GM23338 (cell line): ENCODE measurements at regions not wholly inside any gene's neighbourhood (a gene's known extent, or its start where the extent isn't known, plus 50 kb on each side); places are given as distances from the start of the nearest gene placed in this dataset.

Source experiments
- ATAC-seq: fragments of 200-7000 bp; cut with Tn5 transposase; 3 replicates; pipeline ENCODE4 v1.9.1; 2020
- DNase-seq: peaks from one replicate; pipeline ENCODE4 v3.0.0-alpha.2; 2015; ENCODE audit warnings: low spot score
- H2AFZ ChIP-seq: fragments of 200-600 bp; sonication (generic); 2 replicates; pipeline ENCODE4 v1.8.0; 2016; ENCODE audit warnings: antibody characterized with exemption, mild to moderate bottlenecking, moderate library complexity
- H3F3A ChIP-seq: fragments of 200-600 bp; sonication (generic); replicated peaks from 2 replicates; pipeline ENCODE4 v1.8.0; 2017; ENCODE audit warnings: antibody characterized with exemption, mixed run types, low read depth
- H3K27ac ChIP-seq: fragments of 200-600 bp; sonication (generic); 2 replicates; pipeline ENCODE4 v1.6.1; 2016; ENCODE audit warnings: low read depth
- H3K27me3 ChIP-seq: fragments of 200-600 bp; sonication (generic); 2 replicates; pipeline ENCODE4 v1.8.0; 2016; ENCODE audit warnings: mild to moderate bottlenecking, mixed run types, moderate library complexity; ENCODE audit not compliant: insufficient read depth
- H3K36me3 ChIP-seq: fragments of 200-600 bp; sonication (generic); 2 replicates; pipeline ENCODE4 v1.8.0; 2016; ENCODE audit warnings: mild to moderate bottlenecking; ENCODE audit not compliant: insufficient read depth
- H3K4me1 ChIP-seq: fragments of 200-600 bp; sonication (generic); 2 replicates; pipeline ENCODE4 v1.8.0; 2016; ENCODE audit warnings: mild to moderate bottlenecking, moderate library complexity; ENCODE audit not compliant: insufficient read depth
- H3K4me2 ChIP-seq: fragments of 200-600 bp; sonication (generic); 2 replicates; pipeline ENCODE4 v1.7.1; 2017; ENCODE audit warnings: mixed run types
- H3K4me3 ChIP-seq: fragments of 200-600 bp; sonication (generic); 2 replicates; pipeline ENCODE4 v1.6.1; 2016; ENCODE audit warnings: mixed run types
- H3K79me2 ChIP-seq: fragments of 200-600 bp; sonication (generic); replicated peaks from 2 replicates; pipeline ENCODE4 v1.8.0; 2017; ENCODE audit warnings: mild to moderate bottlenecking; ENCODE audit not compliant: insufficient read depth
- H3K9me2 ChIP-seq: fragments of 200-600 bp; sonication (generic); 2 replicates; pipeline ENCODE4 v1.8.0; 2017; ENCODE audit not compliant: insufficient read depth
- H4K20me1 ChIP-seq: fragments of 200-600 bp; sonication (generic); replicated peaks from 2 replicates; pipeline ENCODE4 v1.8.0; 2017; ENCODE audit warnings: mild to moderate bottlenecking; ENCODE audit not compliant: insufficient read depth
- H3K27ac Mint-ChIP-seq: 2 replicates; pipeline ENCODE4 v1.8.0; 2020; ENCODE audit warnings: inconsistent platforms, mild to moderate bottlenecking, moderate library complexity, mixed read lengths
- H3K27me3 Mint-ChIP-seq: 3 replicates; pipeline ENCODE4 v1.8.0; 2022; ENCODE audit warnings: low read depth, mild to moderate bottlenecking, moderate library complexity, mixed read lengths, inconsistent platforms; ENCODE audit not compliant: insufficient read depth, poor library complexity
- H3K36me3 Mint-ChIP-seq: 3 replicates; pipeline ENCODE4 v1.8.0; 2021; ENCODE audit warnings: low read depth, mild to moderate bottlenecking, inconsistent platforms, moderate library complexity, mixed read lengths
- H3K4me1 Mint-ChIP-seq: 3 replicates; pipeline ENCODE4 v1.8.0; 2020; ENCODE audit warnings: mild to moderate bottlenecking, inconsistent platforms, mixed read lengths
- H3K4me3 Mint-ChIP-seq: 3 replicates; pipeline ENCODE4 v1.8.0; 2021; ENCODE audit warnings: moderate library complexity, mild to moderate bottlenecking, inconsistent platforms, mixed read lengths
- H3K9me3 Mint-ChIP-seq: 3 replicates; pipeline ENCODE4 v1.8.0; 2020; ENCODE audit warnings: moderate library complexity, mild to moderate bottlenecking, inconsistent platforms, mixed read lengths
- CREB1 ChIP-seq: fragments of 250-450 bp; sonication (Bioruptor Pico); IDR thresholded peaks from 2 replicates; pipeline ENCODE4 v1.5.0; 2020; ENCODE audit warnings: low read depth, mild to moderate bottlenecking, moderate library complexity
- EZH2 ChIP-seq: fragments of 200-600 bp; sonication (generic); IDR thresholded peaks from one replicate; pipeline ENCODE4 v1.8.0; 2017; ENCODE audit warnings: antibody characterized with exemption, mild to moderate bottlenecking, low read depth; ENCODE audit not compliant: unreplicated experiment
- EZH2phosphoT487 ChIP-seq: fragments of 200-600 bp; sonication (generic); IDR thresholded peaks from one replicate; pipeline ENCODE4 v1.8.1; 2018; ENCODE audit warnings: antibody characterized with exemption; ENCODE audit not compliant: unreplicated experiment
- NANOG ChIP-seq: IDR thresholded peaks from 2 replicates; pipeline ENCODE4 v1.6.1; 2016; ENCODE audit warnings: antibody characterized with exemption, borderline replicate concordance
- STAT1 ChIP-seq: IDR thresholded peaks from one replicate; pipeline ENCODE4 v1.6.1; 2016; ENCODE audit warnings: antibody characterized with exemption; ENCODE audit not compliant: unreplicated experiment
- ZNF114 ChIP-seq: fragments of 250-450 bp; sonication (Bioruptor Pico); IDR thresholded peaks from 2 replicates; pipeline ENCODE4 v1.5.0; 2020; ENCODE audit warnings: mild to moderate bottlenecking, moderate library complexity
- ZNF331 ChIP-seq: fragments of 250-450 bp; sonication (Bioruptor Pico); IDR thresholded peaks from 2 replicates; pipeline ENCODE4 v1.5.0; 2020; ENCODE audit warnings: low read depth, mild to moderate bottlenecking, moderate library complexity
- TF ChIP-seq, protein P1 (sequence below), 2 experiments: fragments of 200-600 bp in 1 of 2; sonication (generic) in 1 of 2; conservative IDR thresholded peaks; 2 replicates each; pipeline versions ENCODE4 v1.5.1 to v1.6.1; 2016 to 2017; ENCODE audit warnings: antibody characterized with exemption in 2 of 2, low read depth in 2 of 2, mild to moderate bottlenecking in 2 of 2, moderate library complexity in 1 of 2
- TF ChIP-seq, protein P2 (sequence below): IDR thresholded peaks from one replicate; pipeline ENCODE4 v1.6.1; 2018; ENCODE audit warnings: antibody characterized with exemption; ENCODE audit not compliant: unreplicated experiment
- TF ChIP-seq, protein P3 (sequence below): IDR thresholded peaks from 2 replicates; pipeline ENCODE4 v1.6.1; 2016; ENCODE audit warnings: antibody characterized with exemption

DNA sequence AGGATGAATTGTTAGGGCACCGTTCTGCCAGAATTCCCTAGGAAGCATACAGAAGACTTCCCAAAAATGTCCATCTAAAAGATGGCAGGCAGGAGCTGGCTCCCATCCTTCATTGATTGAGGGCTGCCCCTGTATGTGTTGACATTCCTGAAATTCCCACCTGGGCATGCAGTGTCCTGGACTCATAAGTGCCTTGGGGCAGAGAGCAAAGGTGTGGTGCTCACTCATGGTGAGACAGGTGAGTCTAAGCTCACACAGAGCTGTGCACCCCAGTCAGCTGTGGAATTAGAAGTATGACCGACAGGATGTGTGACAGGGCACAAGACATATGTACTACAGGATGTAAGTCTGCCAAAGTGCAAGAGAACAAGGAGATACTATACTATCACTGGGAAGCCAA lies 271.9 kb downstream of the MID1IP1 start (continued):
- TF ChIP-seq, protein P1, sequence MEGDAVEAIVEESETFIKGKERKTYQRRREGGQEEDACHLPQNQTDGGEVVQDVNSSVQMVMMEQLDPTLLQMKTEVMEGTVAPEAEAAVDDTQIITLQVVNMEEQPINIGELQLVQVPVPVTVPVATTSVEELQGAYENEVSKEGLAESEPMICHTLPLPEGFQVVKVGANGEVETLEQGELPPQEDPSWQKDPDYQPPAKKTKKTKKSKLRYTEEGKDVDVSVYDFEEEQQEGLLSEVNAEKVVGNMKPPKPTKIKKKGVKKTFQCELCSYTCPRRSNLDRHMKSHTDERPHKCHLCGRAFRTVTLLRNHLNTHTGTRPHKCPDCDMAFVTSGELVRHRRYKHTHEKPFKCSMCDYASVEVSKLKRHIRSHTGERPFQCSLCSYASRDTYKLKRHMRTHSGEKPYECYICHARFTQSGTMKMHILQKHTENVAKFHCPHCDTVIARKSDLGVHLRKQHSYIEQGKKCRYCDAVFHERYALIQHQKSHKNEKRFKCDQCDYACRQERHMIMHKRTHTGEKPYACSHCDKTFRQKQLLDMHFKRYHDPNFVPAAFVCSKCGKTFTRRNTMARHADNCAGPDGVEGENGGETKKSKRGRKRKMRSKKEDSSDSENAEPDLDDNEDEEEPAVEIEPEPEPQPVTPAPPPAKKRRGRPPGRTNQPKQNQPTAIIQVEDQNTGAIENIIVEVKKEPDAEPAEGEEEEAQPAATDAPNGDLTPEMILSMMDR (conservative IDR thresholded peaks at IDR 0.05; ENCODE audit: low read depth in 2 of 2), result no peak
- TF ChIP-seq NANOG (no peak), EZH2 (no peak), ZNF331 (CRISPR knock-in tag) (no peak), ZNF114 (CRISPR knock-in tag) (no peak), EZH2phosphoT487 (no peak), STAT1 (no peak)
- TF ChIP-seq, protein P2, sequence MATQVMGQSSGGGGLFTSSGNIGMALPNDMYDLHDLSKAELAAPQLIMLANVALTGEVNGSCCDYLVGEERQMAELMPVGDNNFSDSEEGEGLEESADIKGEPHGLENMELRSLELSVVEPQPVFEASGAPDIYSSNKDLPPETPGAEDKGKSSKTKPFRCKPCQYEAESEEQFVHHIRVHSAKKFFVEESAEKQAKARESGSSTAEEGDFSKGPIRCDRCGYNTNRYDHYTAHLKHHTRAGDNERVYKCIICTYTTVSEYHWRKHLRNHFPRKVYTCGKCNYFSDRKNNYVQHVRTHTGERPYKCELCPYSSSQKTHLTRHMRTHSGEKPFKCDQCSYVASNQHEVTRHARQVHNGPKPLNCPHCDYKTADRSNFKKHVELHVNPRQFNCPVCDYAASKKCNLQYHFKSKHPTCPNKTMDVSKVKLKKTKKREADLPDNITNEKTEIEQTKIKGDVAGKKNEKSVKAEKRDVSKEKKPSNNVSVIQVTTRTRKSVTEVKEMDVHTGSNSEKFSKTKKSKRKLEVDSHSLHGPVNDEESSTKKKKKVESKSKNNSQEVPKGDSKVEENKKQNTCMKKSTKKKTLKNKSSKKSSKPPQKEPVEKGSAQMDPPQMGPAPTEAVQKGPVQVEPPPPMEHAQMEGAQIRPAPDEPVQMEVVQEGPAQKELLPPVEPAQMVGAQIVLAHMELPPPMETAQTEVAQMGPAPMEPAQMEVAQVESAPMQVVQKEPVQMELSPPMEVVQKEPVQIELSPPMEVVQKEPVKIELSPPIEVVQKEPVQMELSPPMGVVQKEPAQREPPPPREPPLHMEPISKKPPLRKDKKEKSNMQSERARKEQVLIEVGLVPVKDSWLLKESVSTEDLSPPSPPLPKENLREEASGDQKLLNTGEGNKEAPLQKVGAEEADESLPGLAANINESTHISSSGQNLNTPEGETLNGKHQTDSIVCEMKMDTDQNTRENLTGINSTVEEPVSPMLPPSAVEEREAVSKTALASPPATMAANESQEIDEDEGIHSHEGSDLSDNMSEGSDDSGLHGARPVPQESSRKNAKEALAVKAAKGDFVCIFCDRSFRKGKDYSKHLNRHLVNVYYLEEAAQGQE, result no peak
- TF ChIP-seq, protein P3, sequence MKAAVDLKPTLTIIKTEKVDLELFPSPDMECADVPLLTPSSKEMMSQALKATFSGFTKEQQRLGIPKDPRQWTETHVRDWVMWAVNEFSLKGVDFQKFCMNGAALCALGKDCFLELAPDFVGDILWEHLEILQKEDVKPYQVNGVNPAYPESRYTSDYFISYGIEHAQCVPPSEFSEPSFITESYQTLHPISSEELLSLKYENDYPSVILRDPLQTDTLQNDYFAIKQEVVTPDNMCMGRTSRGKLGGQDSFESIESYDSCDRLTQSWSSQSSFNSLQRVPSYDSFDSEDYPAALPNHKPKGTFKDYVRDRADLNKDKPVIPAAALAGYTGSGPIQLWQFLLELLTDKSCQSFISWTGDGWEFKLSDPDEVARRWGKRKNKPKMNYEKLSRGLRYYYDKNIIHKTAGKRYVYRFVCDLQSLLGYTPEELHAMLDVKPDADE, result no peak

DNA sequence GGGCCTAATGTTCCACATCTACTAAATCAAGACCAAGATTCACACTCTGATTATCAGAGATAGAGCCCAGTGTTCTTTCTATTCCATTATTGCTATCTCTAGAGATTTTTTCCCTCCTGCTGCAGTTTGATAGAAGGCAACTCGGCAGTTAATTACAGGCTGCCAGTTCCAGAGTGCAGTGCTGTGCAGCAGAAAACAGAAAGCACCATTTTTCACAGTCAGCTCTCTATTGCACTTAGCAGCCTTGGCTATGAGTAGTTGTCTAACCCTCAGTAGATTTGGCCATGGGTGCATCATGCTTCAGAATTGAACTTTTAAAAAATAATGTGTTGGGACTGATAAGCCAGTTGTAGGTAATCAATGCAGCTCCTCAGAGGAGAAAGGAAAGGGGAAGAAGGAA lies 295.3 kb downstream of the MID1IP1 start:
- H2AFZ ChIP-seq, result no peak overlapping the region
- peaks cover 7% of the 10 kb centered on the region for H3K4me1 Mint-ChIP-seq
- DNase-seq (no peak), ATAC-seq (no peak)
- TF ChIP-seq EZH2 (no peak), CREB1 (no peak)
- TF ChIP-seq, protein P2, result no peak
- H3K36me3 ChIP-seq, result no peaks in the 10 kb centered on the region
- 0 out of 2 replicates have a peak, but pooled peaks cover 3% of the 10 kb centered on the region for H3K4me1 ChIP-seq
- no peaks in the 10 kb centered on the region for H4K20me1 ChIP-seq
- no peaks in the 10 kb centered on the region for H3K9me2 ChIP-seq
- H3K4me3 ChIP-seq, result no peak overlapping the region
- peak overlapping the region; percentile 32; the same call in 1 of the 2 replicates for H3K4me2 ChIP-seq
- H3K9me3 Mint-ChIP-seq, result no peaks in the 10 kb centered on the region
- H3K27me3 ChIP-seq, result no peaks in the 10 kb centered on the region
- no peaks in the 10 kb centered on the region for H3K36me3 Mint-ChIP-seq
- no peaks in the 10 kb centered on the region for H3F3A ChIP-seq
- no peak overlapping the region for H3K27ac Mint-ChIP-seq
- H3K79me2 ChIP-seq, result no peaks in the 10 kb centered on the region
- H3K27ac ChIP-seq, result no peak overlapping the region
- H3K27me3 Mint-ChIP-seq, result no peaks in the 10 kb centered on the region
- no peak overlapping the region for H3K4me3 Mint-ChIP-seq
